A204.1 (cell line): ENCODE measurements at regions not wholly inside any gene's neighbourhood (a gene's known extent, or its start where the extent isn't known, plus 50 kb on each side); places are given as distances from the start of the nearest gene placed in this dataset.

Experiments used
- FAIRE-seq: peaks from 2 replicates; lab custom pipeline; 2012; peaks lifted over from hg19 to GRCh38; lab: Jason Lieb, UNC

- no peak for FAIRE-seq
These were observed 61.0 kb downstream of the MRGPRX1 start for GRCh38 chr11:18878211-18878610.

- FAIRE-seq = no peak
These were observed 73.3 kb downstream of the MRGPRX1 start for GRCh38 chr11:18865951-18866350.

- FAIRE-seq = no peak
These were observed 73.7 kb upstream of the PTPN5 start for GRCh38 chr11:18865261-18865660.

DNA sequence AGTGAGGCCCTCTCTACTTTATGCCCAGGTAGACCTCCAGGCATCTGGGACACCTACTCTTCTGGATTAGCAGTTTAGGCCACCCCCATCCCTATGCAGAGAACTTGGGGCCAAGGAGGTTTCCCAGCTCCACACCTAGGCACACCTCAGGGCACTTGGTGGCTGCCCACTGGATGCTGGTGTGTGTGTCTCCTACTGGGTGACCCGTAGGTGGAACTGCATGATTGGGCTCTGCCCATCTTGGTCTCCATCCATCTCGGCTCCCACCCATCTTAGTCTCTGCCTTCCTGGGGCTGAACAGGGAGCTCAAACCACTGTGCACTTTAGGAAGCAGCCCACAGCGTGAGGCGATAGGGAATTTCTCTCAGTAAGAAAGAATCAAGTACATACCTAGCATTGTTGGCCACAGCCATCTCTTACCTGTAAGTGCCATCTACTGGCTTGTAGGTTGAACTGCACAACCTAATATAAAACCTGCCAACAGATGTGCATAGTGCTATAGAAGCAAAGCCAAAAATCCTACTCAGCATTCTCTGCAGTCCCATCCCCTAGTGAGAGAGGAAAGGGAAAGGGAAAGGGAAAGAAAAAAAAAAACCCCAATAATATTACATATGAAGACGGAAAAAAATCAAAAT lies 61.6 kb upstream of the PTPN5 start:
- FAIRE-seq = no peak

GRCh38 chr11:18849406-18849805 lies 57.8 kb upstream of the PTPN5 start:
- no peak for FAIRE-seq

DNA sequence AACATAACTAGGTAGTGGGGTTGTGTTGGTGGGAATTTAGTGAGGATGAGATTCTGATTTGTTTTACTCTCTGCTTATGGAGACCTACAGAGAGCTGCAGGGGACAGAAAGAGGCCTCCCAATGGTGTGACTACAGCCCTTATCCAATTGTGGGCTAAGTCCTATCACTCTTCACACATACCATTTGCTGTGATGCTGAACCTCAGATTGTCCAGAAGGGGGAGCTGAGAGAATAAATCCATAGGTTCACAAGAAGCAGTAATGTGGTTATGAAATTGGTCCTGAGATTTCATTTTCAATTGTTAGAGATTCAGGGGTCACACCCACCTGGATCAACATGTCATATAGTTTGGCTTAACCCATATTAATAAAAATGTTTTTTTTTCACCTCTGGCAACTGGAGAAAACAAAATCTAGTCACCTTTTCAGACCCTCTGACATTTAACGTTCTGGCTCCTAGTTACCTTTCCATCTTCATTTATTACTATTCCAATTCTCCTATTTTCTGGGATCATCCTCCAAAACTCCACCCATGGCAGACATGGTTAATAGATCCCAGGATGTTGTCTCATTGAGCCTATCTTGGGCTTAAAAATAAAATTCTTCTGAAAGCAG lies 53.3 kb upstream of the PTPN5 start:
- FAIRE-seq = peak; percentile 59
